SU-DHL-6 (cell line): ENCODE measurements at regions not wholly inside any gene's neighbourhood (a gene's known extent, or its start where the extent isn't known, plus 50 kb on each side); places are given as distances from the start of the nearest gene placed in this dataset.

Experiments used
- H2AFZ ChIP-seq: fragments of 200-600 bp; sonication (generic); 2 replicates; pipeline ENCODE4 v1.6.1; 2014; ENCODE audit warnings: low read depth, mild to moderate bottlenecking, moderate library complexity, mixed read lengths, antibody characterized with exemption, low read length; ENCODE audit not compliant: severe bottlenecking
- H3F3A ChIP-seq: fragments of 200-600 bp; shearing (Covaris generic); 2 replicates; pipeline ENCODE4 v1.6.0; 2016; ENCODE audit warnings: antibody characterized with exemption, mild to moderate bottlenecking; ENCODE audit not compliant: insufficient read depth
- H3K27ac ChIP-seq: fragments of 200-600 bp; sonication (generic); 2 replicates; pipeline ENCODE4 v1.5.1; 2016; ENCODE audit warnings: low read depth, mild to moderate bottlenecking, low read length, moderate library complexity, mixed read lengths
- H3K27me3 ChIP-seq: fragments of 200-600 bp; sonication (generic), shearing (Covaris generic); 2 replicates; pipeline ENCODE4 v1.6.0; 2014; ENCODE audit warnings: mild to moderate bottlenecking, low read length
- H3K36me3 ChIP-seq: fragments of 200-600 bp; sonication (generic); 2 replicates; pipeline ENCODE4 v1.6.1; 2014; ENCODE audit warnings: mild to moderate bottlenecking, low read length, mixed read lengths
- H3K4me2 ChIP-seq: fragments of 300-600, 200-600 bp; shearing (Covaris generic), sonication (generic); 2 replicates; pipeline ENCODE4 v1.6.0; 2014; ENCODE audit warnings: low read length, low read depth, mild to moderate bottlenecking; ENCODE audit not compliant: poor library complexity, severe bottlenecking
- H3K4me3 ChIP-seq: fragments of 200-600 bp; sonication (generic); 2 replicates; pipeline ENCODE4 v1.5.1; 2014; ENCODE audit warnings: antibody characterized with exemption, low read length, mild to moderate bottlenecking, mixed read lengths; ENCODE audit not compliant: insufficient read depth, poor library complexity, severe bottlenecking
- H3K79me2 ChIP-seq: fragments of 200-600 bp; sonication (generic); 2 replicates; pipeline ENCODE4 v1.6.1; 2014; ENCODE audit warnings: mild to moderate bottlenecking, low read length, moderate library complexity; ENCODE audit not compliant: insufficient read depth
- H3K9ac ChIP-seq: fragments of 200-600 bp; sonication (generic); 2 replicates; pipeline ENCODE4 v1.7.0; 2014; ENCODE audit warnings: mild to moderate bottlenecking, low read length
- H3K9me2 ChIP-seq: fragments of 200-600 bp; sonication (generic); replicated peaks from 2 replicates; pipeline ENCODE4 v1.6.1; 2014; ENCODE audit warnings: low read length; ENCODE audit not compliant: insufficient read depth
- H3K9me3 ChIP-seq: fragments of 200-600 bp; sonication (generic); 2 replicates; pipeline ENCODE4 v1.6.1; 2014; ENCODE audit warnings: low read length, mixed read lengths; ENCODE audit not compliant: insufficient read depth
- H4K20me1 ChIP-seq: fragments of 200-600 bp; sonication (generic); 2 replicates; pipeline ENCODE4 v1.6.1; 2014; ENCODE audit warnings: low read depth, mild to moderate bottlenecking, antibody characterized with exemption, low read length, moderate library complexity, mixed read lengths
- EZH2phosphoT487 ChIP-seq: fragments of 200-600 bp; sonication (generic), shearing (Covaris generic); conservative IDR thresholded peaks from 2 replicates; pipeline ENCODE4 v1.6.1; 2018; ENCODE audit warnings: mild to moderate bottlenecking, antibody characterized with exemption, low read length, moderate library complexity, mixed read lengths
- TF ChIP-seq, protein P1 (sequence below): fragments of 200-600 bp; sonication (generic); IDR thresholded peaks from one replicate; pipeline ENCODE4 v1.5.1; 2017; ENCODE audit warnings: antibody characterized with exemption, mild to moderate bottlenecking, low read length, moderate library complexity; ENCODE audit not compliant: insufficient read depth, poor library complexity, severe bottlenecking

DNA sequence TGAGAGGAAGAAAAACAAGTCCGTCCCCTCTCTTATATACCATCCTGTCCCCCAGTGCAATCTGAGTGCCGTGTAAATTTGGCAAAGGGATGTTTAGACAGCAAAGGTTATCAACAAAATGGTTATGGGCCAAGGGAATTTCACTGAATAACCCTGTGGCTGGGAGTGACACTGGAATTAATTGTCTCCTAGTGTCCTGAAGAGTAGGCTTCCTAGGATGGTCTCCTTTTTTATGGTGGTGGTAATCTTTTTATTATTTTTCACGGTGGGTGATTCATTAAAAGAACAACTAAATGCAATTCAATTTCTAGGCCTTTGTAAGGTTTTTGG lies 244.2 kb downstream of the PIK3R1 start:
- Histone ChIP-seq H3K36me3 (no peaks in the 10 kb centered on the region), H3K27ac (no peak overlapping the region), H3K4me3 (no peak overlapping the region), H4K20me1 (no peaks in the 10 kb centered on the region), H3K9ac (no peak overlapping the region), H2AFZ (no peak overlapping the region), H3K9me3 (no peaks in the 10 kb centered on the region), H3F3A (no peaks in the 10 kb centered on the region), H3K9me2 (no peaks in the 10 kb centered on the region), H3K79me2 (no peaks in the 10 kb centered on the region), H3K27me3 (no peaks in the 10 kb centered on the region), H3K4me2 (no peak overlapping the region)
- no peak for TF ChIP-seq EZH2phosphoT487
- TF ChIP-seq, protein P1, sequence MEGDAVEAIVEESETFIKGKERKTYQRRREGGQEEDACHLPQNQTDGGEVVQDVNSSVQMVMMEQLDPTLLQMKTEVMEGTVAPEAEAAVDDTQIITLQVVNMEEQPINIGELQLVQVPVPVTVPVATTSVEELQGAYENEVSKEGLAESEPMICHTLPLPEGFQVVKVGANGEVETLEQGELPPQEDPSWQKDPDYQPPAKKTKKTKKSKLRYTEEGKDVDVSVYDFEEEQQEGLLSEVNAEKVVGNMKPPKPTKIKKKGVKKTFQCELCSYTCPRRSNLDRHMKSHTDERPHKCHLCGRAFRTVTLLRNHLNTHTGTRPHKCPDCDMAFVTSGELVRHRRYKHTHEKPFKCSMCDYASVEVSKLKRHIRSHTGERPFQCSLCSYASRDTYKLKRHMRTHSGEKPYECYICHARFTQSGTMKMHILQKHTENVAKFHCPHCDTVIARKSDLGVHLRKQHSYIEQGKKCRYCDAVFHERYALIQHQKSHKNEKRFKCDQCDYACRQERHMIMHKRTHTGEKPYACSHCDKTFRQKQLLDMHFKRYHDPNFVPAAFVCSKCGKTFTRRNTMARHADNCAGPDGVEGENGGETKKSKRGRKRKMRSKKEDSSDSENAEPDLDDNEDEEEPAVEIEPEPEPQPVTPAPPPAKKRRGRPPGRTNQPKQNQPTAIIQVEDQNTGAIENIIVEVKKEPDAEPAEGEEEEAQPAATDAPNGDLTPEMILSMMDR = no peak

DNA sequence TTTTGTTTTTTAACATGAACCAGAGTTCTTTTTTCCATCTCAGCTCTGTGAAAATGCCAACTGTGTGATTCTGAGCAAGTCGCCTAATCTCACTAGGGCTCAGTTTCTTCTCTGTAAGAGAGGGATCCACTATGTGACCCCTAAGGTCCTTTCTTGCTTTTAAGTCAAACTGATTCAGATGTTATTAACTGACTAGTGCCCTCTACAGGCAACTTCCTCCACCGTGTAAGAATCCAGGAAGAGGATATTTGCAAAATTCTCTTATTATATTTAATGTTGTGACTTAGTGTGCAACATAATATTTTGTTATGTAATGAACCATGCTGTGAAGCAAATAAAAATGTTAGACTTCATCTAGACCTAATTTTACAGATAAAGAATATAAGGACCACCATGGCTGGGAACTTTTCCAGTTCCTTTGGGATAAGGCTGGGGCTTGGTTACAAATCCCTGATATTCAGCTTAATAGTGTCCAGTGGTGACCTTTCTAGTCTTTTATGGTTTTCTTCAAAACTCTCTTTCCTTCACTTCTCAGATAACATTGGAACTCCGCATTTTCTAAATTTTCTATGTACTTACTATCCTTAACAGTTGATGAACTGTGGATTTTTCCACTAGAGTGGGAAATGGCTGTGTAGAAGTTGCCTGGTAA lies 244.7 kb downstream of the PIK3R1 start:
- Histone ChIP-seq H2AFZ (no peak overlapping the region), H3K27ac (no peak overlapping the region), H4K20me1 (no peaks in the 10 kb centered on the region), H3K9ac (no peak overlapping the region), H3K4me2 (no peak overlapping the region), H3K79me2 (no peaks in the 10 kb centered on the region), H3K9me3 (no peaks in the 10 kb centered on the region), H3K27me3 (no peaks in the 10 kb centered on the region), H3K9me2 (no peaks in the 10 kb centered on the region), H3F3A (no peaks in the 10 kb centered on the region), H3K4me3 (no peak overlapping the region), H3K36me3 (no peaks in the 10 kb centered on the region)
- TF ChIP-seq, protein P1 = peak; percentile 71
- no peak for TF ChIP-seq EZH2phosphoT487

DNA sequence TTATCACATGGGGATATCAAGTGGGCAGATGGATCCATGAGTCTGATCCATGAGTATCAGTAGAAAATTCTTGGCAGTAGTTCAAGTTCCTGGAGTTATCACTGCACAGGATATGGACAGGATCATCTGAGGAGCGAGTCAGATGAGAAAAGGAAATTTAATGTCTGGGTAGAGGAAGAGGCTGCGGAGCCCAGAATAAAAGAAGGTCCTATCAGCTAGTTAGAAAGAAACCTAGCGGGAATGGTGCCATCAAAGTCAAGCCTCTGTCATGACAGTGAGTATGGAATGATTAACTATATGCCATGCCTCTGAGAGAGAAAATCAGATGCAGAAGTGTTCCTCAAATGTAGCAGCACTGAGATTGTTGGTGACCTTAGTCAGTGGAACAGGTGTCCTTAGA lies 248.1 kb downstream of the PIK3R1 start:
- Histone ChIP-seq H3K9me2 (no peaks in the 10 kb centered on the region), H3K9ac (no peak overlapping the region), H3F3A (no peaks in the 10 kb centered on the region), H4K20me1 (no peaks in the 10 kb centered on the region), H3K36me3 (no peaks in the 10 kb centered on the region), H3K27me3 (no peaks in the 10 kb centered on the region), H3K9me3 (no peaks in the 10 kb centered on the region), H3K27ac (no peak overlapping the region), H3K4me2 (no peak overlapping the region), H2AFZ (no peak overlapping the region), H3K79me2 (no peaks in the 10 kb centered on the region), H3K4me3 (no peak overlapping the region)
- TF ChIP-seq, protein P1 = no peak
- TF ChIP-seq EZH2phosphoT487 = no peak

DNA sequence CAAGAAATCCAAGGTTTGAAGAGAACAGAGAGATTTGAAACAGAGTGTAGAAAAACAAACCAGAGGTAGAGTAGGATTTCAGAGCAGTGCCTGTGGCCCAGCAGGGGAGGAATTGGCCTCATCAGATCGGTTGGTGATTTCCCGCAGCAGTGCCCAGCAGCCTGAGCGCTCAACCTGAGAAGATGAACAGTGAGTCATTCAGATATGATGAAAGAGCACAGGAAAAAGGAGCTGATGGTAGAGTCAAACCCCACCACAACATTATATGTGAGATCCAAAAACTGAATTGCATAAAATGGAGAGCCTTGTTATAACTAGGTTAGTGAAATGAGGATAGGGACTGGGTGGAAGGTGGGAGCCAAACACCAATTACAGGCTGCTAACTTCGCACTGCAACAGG lies 248.9 kb downstream of the PIK3R1 start:
- H3K4me3 ChIP-seq = no peak overlapping the region
- TF ChIP-seq, protein P1 = no peak
- TF ChIP-seq EZH2phosphoT487 = no peak
- H3K27ac ChIP-seq = no peak overlapping the region
- no peaks in the 10 kb centered on the region for H3F3A ChIP-seq
- no peak overlapping the region for H3K9ac ChIP-seq
- H3K79me2 ChIP-seq = no peaks in the 10 kb centered on the region
- no peaks in the 10 kb centered on the region for H4K20me1 ChIP-seq
- no peak overlapping the region for H2AFZ ChIP-seq
- no peaks in the 10 kb centered on the region for H3K27me3 ChIP-seq
- no peaks in the 10 kb centered on the region for H3K9me2 ChIP-seq
- H3K36me3 ChIP-seq = no peaks in the 10 kb centered on the region
- no peaks in the 10 kb centered on the region for H3K9me3 ChIP-seq
- no peak overlapping the region for H3K4me2 ChIP-seq
